Activated CD8-positive, alpha-beta memory T cell treated with anti-CD3 and anti-CD28 coated beads for 36 hours (primary cell): ENCODE measurements at regions not wholly inside any gene's neighbourhood (a gene's known extent, or its start where the extent isn't known, plus 50 kb on each side); places are given as distances from the start of the nearest gene placed in this dataset.
"Not testable (repeated sequence)": the region's sequence is repeated elsewhere in the genome, so short reads cannot be mapped to it uniquely, and the experiment has no call there.

Experiments used
- CTCF ChIA-PET: fragments of 350-600 bp; sonication (Branson Sonifier 250); formaldehyde crosslinking; loops from one replicate; lab custom pipeline; 2021; ENCODE audit warnings: antibody characterized with exemption; lab: Charles Lee
- POLR2A ChIA-PET: fragments of 350-600 bp; sonication (Branson Sonifier 250); formaldehyde crosslinking; loops from one replicate; lab custom pipeline; 2021; ENCODE audit warnings: antibody characterized with exemption; lab: Charles Lee

- ChIA-PET POLR2A (no interaction called here), CTCF (no interaction called here)
These were observed 582.5 kb downstream of the DOK5 start for GRCh38 chr20:55057779-55058415.

DNA sequence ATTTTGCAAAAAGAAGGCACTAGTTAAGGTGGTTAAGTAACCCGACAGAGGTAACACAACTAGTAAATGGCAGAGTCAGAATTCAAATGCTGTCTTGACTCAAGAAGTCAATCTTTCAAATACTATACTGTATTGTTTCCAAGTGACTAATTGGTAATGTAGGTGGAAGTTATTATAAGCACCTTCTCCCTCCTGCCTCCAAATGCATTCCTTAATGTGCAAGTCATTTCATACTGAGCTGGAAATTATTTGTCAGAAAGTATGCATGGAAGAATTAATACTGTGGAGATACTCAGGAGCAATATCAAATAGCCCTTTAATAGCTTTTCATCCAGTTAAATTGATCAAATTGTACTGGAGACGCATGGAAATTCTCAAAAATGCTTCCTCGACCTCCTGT lies 579.1 kb downstream of the DOK5 start:
- ChIA-PET POLR2A (no interaction called here), CTCF (no interaction called here)

- POLR2A ChIA-PET = no interaction called here
- CTCF ChIA-PET = no interaction called here
These were observed 578.0 kb downstream of the DOK5 start for GRCh38 chr20:55053389-55053788.

DNA sequence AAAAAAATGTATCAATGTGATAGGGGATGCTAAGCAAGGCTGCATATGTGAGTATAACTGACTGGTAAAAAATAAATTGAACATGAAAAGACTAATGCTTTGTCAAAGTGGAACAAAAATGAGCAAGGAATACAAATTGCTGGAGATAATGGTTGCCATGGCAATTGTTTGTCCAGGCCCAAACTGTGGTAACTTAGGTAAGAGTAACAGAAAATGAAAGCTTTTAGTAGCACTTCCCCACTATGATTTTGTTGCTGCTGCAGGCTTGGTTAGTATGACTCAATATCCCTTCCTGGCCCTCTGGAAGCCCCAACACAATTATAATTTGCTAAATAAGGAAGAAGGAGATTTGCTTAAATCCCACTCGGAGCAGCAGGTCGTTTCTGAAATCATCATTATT lies 577.1 kb downstream of the DOK5 start:
- CTCF ChIA-PET = no interaction called here
- POLR2A ChIA-PET = no interaction called here

DNA sequence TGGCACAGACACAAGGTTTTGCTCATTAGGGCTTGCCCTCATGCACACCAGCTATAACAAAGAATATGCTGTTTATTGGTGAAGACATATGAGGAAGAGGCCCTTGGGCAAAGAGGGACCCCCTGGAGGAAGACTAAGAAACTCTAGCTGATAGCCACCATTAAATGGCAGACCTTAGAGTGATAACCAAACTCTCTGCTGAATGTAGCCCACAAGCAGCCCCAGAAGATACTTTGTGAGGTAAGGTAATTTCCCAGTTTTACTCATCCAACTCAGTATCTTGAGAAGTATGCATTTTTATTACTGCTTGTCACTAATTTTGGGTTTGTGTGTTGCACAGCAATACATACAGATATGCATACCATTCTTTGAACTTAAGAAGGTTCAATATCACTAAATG lies 563.3 kb downstream of the DOK5 start:
- ChIA-PET CTCF (no interaction called here), POLR2A (no interaction called here)

GRCh38 chr20:55031971-55032370 lies 556.6 kb downstream of the DOK5 start:
- ChIA-PET POLR2A (no interaction called here), CTCF (no interaction called here)

DNA sequence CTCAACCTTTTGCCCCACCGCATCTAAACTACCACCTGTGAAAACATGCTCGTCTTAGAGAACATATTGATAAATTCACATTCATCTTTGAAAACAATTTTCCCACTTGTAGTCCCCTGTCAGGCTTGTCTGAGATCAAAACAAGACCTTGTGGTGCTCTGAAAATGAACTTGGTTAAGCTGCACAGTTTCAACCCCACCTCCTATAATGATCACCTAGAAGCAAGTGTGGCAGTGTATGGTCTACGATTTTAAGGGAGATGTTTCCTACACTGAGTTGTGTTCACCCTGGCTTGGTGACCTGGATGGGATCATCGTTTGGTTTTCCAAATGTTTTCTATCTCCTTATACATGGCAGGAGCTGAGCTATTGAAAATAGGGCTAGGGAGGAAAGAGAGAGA lies 539.4 kb downstream of the DOK5 start:
- ChIA-PET CTCF (no interaction called here), POLR2A (no interaction called here)

DNA sequence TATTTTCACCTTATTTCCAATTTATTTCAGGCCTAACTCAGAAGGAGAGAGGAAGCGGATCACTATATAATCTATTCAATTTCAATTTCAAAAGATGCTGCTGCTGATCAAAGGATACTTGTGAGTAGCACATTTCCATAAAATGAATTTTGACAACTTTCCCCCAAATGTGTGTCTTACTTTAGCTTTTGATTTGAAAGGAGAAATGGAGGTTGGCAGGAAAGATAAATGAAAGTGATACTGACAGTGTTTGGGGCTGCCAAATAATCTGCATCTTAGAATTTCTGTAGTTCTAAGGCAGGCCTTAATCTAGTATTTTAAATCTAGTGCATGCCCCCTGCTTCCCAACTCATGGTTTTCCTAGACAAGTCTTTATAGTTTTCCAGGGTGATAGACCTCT lies 535.4 kb downstream of the DOK5 start:
- ChIA-PET CTCF (no interaction called here), POLR2A (no interaction called here)

DNA sequence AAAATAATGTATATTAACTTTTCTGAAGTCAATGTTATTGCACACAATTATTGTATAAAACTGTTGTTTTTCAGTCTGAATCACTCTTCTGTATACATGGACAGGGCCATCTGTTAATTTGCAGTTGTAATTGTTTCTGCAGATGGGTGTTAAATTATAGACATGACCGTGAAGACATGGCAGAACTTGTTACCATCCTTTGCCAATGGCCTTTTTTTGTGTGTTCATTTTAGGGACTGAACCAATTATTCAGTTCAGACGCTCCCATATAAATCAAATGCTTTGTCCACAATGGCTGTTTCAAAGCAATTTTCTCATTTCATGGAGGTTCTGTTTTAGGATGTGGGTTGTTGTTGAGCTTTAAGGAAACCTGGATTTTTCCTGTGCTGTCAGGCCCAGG lies 533.7 kb downstream of the DOK5 start:
- ChIA-PET CTCF (no interaction called here), POLR2A (no interaction called here)

GRCh38 chr20:55004044-55004443 lies 528.7 kb downstream of the DOK5 start:
- POLR2A ChIA-PET = no interaction called here

DNA sequence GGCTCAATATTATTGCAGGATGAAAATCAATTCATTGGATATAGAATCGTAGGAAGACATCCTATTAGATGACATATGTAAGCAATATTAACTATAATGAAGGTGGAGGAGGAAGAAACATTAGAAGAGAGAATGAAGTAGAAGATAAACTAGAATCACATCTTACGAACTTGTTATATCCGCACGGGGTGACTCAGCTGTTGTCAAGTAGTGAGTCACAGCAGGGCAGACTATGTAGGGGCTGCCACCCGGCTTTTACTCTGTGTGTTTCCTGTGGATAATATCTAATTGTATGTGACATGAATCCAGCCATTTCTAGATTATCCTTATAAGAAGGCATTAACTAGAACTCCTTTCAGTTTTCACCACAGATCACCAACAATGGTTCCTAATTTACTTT lies 520.2 kb downstream of the DOK5 start:
- ChIA-PET CTCF (no interaction called here), POLR2A (no interaction called here)

More at GRCh38 chr20:55004044-55004443, 528.7 kb downstream of the DOK5 start:
- CTCF ChIA-PET = no interaction called here

DNA sequence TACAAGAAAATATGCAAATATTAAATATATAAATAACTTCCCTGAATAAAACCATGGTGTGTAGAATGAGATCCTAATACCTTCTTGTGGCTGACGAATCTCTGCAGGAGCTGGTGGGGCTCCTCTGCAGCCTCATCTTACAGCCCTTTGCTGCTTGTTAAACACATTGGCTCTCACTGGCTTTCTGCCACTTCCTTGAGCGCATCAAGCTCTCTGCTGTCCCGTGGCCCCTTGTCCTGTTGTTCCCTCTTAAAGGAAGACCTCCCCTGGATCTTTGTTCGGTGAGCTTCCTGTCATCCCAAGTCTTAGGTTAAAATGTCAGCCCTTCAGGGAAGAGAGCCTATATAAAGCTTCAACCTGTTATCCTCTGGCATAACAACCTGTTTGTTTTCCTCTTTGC lies 519.6 kb downstream of the DOK5 start:
- ChIA-PET POLR2A (no interaction called here), CTCF (no interaction called here)

DNA sequence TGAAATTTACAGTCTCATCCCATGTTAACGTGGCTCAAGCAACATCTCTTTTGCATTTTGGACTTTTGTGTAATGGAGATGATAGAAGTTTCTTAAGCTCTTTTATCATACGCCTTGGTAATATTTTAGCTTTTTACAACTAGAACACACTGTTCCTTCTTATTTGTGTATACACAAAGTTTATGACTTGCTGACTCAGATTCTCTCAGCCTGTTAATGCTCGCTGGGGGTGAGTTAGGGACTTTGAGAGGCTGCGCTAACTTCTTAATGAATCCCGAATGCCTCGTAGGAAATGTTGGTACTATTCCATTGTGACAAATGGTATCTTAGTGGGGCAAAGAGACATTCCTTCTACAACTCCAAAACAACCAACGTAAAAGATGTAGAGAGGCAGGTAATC lies 509.7 kb downstream of the DOK5 start:
- POLR2A ChIA-PET = no interaction called here
- CTCF ChIA-PET = no interaction called here

DNA sequence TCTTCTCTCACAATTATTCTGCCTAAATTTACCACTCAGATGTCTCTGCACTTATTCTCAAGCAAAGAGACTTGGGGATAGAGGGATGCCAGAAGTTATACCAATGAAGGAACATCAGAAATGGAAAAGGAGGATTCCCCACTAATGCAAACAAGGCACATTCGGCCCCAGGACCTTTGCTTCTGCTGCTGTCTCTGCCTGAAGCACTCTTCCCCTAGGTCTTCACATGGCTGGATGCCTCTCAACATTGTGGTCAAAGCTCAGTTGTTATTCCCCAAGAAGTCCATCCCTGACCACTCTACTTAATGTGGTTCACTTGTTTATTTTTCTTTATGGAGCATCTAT lies 508.7 kb downstream of the DOK5 start:
- ChIA-PET POLR2A (no interaction called here), CTCF (no interaction called here)

DNA sequence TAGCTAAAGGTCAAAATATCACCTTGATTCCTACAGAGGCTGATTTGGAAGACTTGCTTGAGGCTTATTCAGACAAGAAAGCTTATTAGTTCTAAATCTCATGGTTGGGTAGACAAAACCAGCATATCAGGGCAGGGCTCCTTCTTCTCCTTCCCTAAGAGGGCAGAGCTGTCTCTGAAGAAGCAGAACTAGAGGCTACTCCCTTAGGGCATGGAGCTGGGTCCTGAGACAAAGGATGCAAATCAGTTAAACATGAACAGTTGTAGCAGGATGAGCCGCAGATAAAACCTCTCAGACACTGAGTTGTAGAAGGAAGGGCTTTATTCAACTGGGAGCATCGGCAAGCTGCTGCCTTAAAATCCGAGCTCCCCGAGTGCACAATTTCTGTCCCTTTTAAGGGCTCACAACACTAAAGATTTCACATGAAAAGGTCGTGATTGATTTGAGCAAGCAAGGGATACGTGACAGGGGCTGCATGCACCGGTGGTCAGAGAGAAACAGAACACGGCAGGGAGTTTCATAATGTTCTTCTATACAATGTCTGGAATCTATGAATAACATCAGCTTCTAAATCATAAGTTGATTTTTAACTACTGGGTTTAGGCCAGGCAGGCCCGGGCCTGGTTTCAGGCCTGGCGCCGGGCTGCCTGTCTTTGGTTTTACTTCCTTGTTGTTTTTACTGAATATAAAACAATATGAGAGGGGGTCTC lies 508.2 kb downstream of the DOK5 start:
- POLR2A ChIA-PET, CTCF ChIA-PET: not testable (repeated sequence)

- ChIA-PET POLR2A (no interaction called here), CTCF (no interaction called here)
These were observed 505.8 kb downstream of the DOK5 start for GRCh38 chr20:54981175-54981574.

DNA sequence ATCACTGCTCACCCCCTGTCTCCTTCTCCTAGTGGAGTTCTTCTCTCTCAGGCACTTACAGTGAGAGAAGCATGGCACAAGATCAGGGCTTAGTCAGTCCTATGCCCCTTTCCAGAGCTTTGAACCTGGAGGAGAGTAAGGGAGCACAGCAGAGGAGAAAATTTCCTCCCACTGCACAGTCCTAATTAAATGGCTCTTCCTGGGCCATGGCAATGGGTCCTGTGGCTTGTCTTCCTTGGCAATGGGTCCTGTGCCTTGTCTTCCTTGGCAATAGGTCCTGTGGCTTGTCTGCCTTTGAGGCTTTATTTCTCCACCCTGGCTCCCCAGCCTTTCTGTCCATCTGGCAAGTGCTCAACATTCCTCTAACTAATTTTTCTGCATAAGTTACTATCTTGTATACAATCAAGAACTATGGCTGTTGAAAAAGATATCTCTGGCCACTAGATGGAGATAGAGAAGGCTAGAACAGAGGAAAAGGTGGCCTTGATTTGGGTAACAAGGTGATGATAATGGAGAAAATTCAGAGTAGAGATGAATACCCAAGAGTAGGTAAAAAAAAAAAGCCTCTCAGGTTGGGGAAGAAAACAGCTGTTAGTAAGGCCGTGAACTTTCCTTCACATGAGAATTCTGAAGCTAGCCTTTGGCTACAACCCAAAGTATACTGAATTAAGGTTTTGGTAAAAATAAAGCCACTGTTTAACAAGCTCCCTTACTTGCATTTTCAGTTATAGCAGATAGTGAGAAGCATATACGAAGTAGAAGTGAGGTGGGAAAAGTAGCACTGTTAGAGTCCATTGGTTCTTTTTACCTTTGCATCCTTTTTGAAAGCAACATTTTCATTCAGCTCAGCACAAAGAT lies 504.9 kb downstream of the DOK5 start:
- CTCF ChIA-PET = no interaction called here
- POLR2A ChIA-PET = no interaction called here

DNA sequence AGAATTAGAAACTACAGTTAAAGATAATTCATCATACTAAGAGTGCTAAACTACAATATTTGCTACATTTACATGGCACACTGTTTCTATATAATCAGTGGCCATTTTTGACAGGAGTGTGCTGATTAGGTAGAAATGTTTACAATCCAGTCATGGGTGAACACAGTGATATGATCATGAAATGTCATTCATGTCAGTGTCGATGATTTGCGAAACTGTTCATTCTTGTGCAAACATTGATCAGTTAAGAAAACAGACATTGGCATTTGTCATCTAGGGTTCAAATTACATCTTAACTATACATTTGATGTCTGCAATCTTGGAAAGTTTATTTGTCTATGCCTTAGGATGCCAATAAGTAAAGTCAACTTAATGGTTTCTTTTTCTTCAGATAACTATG lies 474.9 kb downstream of the DOK5 start:
- ChIA-PET POLR2A (no interaction called here), CTCF (no interaction called here)

DNA sequence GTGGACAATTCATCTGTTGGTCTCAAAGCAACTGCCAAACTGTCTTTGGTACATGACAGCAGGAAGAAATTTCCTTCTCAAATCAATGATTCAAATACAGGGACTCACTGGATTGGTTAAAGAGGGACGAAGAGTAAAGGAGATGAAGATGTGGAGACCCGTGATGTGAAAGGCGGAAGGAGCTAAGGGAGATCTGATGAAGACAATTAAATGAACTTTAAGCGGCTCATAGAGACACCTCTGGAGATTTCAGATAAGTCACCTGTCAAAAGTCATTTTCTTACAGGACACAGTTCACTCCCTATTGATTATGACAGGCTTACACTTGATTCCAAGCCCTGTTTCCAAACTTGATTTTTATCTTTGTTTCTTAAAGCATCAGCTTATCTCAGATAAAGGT lies 466.3 kb downstream of the DOK5 start:
- CTCF ChIA-PET = interaction anchor here (1.2 kb wide), 1 partner anchor 9 kb away, joined by 3 read pairs; no protein-coding TSS in a partner anchor
- POLR2A ChIA-PET = no interaction called here

DNA sequence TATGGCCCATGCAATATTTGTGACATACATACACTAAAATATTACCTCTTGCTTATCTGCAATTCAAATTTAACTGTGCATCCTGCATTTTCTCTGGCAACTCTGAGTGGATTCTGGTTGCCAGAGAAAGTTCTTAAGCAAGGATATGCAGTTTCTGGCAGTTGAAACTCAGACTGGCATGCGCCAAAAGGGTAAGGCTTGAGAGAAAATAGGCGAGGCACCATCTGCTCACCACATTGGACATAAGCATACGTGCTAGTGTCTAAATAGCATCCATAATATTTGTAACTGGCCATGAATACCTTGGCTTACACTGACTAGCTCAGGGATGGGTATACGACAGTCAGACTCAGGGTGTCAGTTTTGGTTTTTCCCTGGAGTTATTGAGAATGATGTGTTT lies 465.1 kb downstream of the DOK5 start:
- ChIA-PET CTCF (interaction anchor here (1.2 kb wide), 1 partner anchor 8 kb away, joined by 3 read pairs; no protein-coding TSS in a partner anchor), POLR2A (no interaction called here)

DNA sequence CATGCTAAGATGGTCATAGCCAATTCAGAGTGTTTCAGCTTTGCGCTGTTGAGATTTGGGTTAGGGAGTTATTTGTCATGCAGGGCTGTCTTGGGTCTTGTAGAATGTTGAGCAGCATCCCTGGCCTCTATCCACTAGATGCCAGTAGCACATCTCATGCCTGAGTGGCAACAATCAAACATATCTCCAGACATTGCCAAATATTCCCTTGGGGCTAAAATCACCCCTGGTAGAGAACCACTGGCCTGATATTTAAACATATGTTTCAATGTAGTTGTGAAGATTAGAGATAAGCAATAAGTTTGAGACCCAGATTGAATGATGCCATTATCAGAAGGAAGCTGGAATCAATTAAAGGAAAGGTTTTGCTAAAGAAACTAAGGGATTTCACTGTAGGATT lies 463.3 kb downstream of the DOK5 start:
- CTCF ChIA-PET = no interaction called here
- POLR2A ChIA-PET = no interaction called here
